ENCODE measurements at regions not wholly inside any gene's neighbourhood (a gene's known extent, or its start where the extent isn't known, plus 50 kb on each side); places are given as distances from the start of the nearest gene placed in this dataset.

- TF ChIP-seq POLR2AphosphoS5 (IDR thresholded peaks at IDR 0.05) (no peak), CTCF (IDR thresholded peaks at IDR 0.05) (no peak), POLR2A (IDR thresholded peaks at IDR 0.05) (no peak)
- Histone ChIP-seq H3K4me1 (no peaks in the 10 kb centered on the region), H3K27ac (no peak overlapping the region), H3K9me3 (no peaks in the 10 kb centered on the region), H3K27me3 (no peaks in the 10 kb centered on the region), H3K4me3 (no peak overlapping the region), H3K36me3 (no peaks in the 10 kb centered on the region)
- intact Hi-C loops (cut with DNase I; ENCODE audit: low total_unique reads) = no loop called here
- no peak for DNase-seq (ENCODE audit: low spot score in 2 of 2)
These were observed 269.6 kb downstream of the SLITRK5 start for GRCh38 chr13:87940776-87941175.

DNA sequence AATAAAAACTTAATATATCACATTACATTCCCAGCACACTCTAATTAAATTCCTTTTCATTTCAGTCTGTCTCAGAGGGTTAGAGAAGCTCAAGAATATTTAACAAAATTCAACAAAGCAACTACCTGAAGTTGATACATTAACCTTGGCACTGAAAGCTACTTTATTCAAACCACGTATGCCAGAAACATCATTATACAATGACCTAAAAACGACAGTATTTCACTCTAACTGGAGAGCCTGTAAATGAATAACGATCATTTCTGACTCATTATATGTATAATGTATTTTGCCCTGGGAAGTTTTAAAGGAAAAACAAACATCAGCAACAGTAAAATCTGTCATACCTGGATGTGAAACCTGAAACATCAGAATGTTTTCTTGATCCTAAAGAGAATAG, 270.1 kb downstream of the SLITRK5 start:
- Histone ChIP-seq H3K9me3 (no peaks in the 10 kb centered on the region), H3K4me3 (no peak overlapping the region), H3K27ac (no peak overlapping the region), H3K36me3 (no peaks in the 10 kb centered on the region), H3K27me3 (no peaks in the 10 kb centered on the region), H3K4me1 (no peaks in the 10 kb centered on the region)
- no peak for DNase-seq (ENCODE audit: low spot score in 2 of 2)
- intact Hi-C loops (cut with DNase I; ENCODE audit: low total_unique reads) = no loop called here
- TF ChIP-seq CTCF (IDR thresholded peaks at IDR 0.05) = no peak
- TF ChIP-seq POLR2AphosphoS5 (IDR thresholded peaks at IDR 0.05) = no peak
- TF ChIP-seq POLR2A (IDR thresholded peaks at IDR 0.05) = no peak

DNA sequence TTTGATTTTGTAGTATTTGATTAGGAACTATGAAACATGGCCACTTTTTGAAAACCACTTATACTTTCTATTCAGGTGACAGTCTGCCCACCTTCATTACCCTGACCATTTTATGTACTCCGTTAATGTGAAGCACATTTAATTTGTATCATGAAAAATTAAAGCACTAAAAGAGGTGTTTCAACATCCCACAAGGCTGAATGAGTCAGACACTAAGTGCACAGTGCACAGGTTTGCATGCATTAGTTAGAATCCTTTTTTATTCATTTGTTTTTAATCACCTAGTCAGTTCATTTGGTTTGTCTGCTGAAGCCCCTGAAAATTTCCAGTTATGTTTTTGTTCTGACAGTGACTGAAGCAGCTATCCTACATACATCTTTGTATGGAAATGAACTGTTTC, 271.0 kb downstream of the SLITRK5 start:
- TF ChIP-seq POLR2A (IDR thresholded peaks at IDR 0.05) (no peak), POLR2AphosphoS5 (IDR thresholded peaks at IDR 0.05) (no peak), CTCF (IDR thresholded peaks at IDR 0.05) (no peak)
- Histone ChIP-seq H3K27me3 (no peaks in the 10 kb centered on the region), H3K27ac (no peak overlapping the region), H3K4me3 (no peak overlapping the region), H3K9me3 (no peaks in the 10 kb centered on the region), H3K4me1 (no peaks in the 10 kb centered on the region), H3K36me3 (no peaks in the 10 kb centered on the region)
- intact Hi-C loops (cut with DNase I; ENCODE audit: low total_unique reads) = no loop called here
- no peak for DNase-seq (ENCODE audit: low spot score in 2 of 2)

- no peak for TF ChIP-seq POLR2A (IDR thresholded peaks at IDR 0.05)
- TF ChIP-seq CTCF (IDR thresholded peaks at IDR 0.05) = no peak
- no peak for TF ChIP-seq POLR2AphosphoS5 (IDR thresholded peaks at IDR 0.05)
- H3K36me3 ChIP-seq = no peaks in the 10 kb centered on the region
- no peak overlapping the region for H3K27ac ChIP-seq
- no peak for DNase-seq (ENCODE audit: low spot score in 2 of 2)
- intact Hi-C loops (cut with DNase I; ENCODE audit: low total_unique reads) = no loop called here
- no peaks in the 10 kb centered on the region for H3K27me3 ChIP-seq
- H3K4me3 ChIP-seq = no peak overlapping the region
- H3K9me3 ChIP-seq = no peaks in the 10 kb centered on the region
- no peaks in the 10 kb centered on the region for H3K4me1 ChIP-seq
These were observed 272.9 kb downstream of the SLITRK5 start for GRCh38 chr13:87944038-87944437.

GRCh38 chr13:87952377-87952776, 281.2 kb downstream of the SLITRK5 start:
- no peaks in the 10 kb centered on the region for H3K4me1 ChIP-seq
- H3K4me3 ChIP-seq = no peak overlapping the region
- no peak overlapping the region for H3K27ac ChIP-seq
- intact Hi-C loops (cut with DNase I; ENCODE audit: low total_unique reads) = no loop called here
- no peak for DNase-seq (ENCODE audit: low spot score in 2 of 2)
- H3K36me3 ChIP-seq = no peaks in the 10 kb centered on the region
- H3K27me3 ChIP-seq = no peaks in the 10 kb centered on the region
- no peak for TF ChIP-seq POLR2A (IDR thresholded peaks at IDR 0.05)
- no peak for TF ChIP-seq CTCF (IDR thresholded peaks at IDR 0.05)
- no peak for TF ChIP-seq POLR2AphosphoS5 (IDR thresholded peaks at IDR 0.05)
- no peaks in the 10 kb centered on the region for H3K9me3 ChIP-seq
